GM12878 (cell line): ENCODE measurements at regions not wholly inside any gene's neighbourhood (a gene's known extent, or its start where the extent isn't known, plus 50 kb on each side); places are given as distances from the start of the nearest gene placed in this dataset.

Experiments used
- ATF2 ChIP-seq: IDR thresholded peaks from 2 replicates; pipeline ENCODE4 v1.6.1; 2012; ENCODE audit warnings: low read length, inconsistent platforms
- CUX1 ChIP-seq: IDR thresholded peaks from 2 replicates; pipeline ENCODE4 v1.6.1; 2012; ENCODE audit warnings: improper control_type of control experiment, low read depth, low read length; ENCODE audit not compliant: insufficient replicate concordance
- JUNB ChIP-seq: IDR thresholded peaks from 2 replicates; pipeline ENCODE4 v1.6.1; 2016; ENCODE audit warnings: antibody characterized with exemption, mild to moderate bottlenecking
- NR2C2 ChIP-seq: IDR thresholded peaks from 2 replicates; pipeline ENCODE4 v1.6.1; 2011; ENCODE audit warnings: borderline replicate concordance, low read depth; ENCODE audit not compliant: control insufficient read depth, insufficient read length
- PAX8 ChIP-seq: fragments of 450-650 bp; IDR thresholded peaks from 2 replicates; pipeline ENCODE4 v1.6.1; 2017; ENCODE audit warnings: mild to moderate bottlenecking, moderate library complexity
- SMAD1 ChIP-seq: fragments of 450-650 bp; IDR thresholded peaks from 2 replicates; pipeline ENCODE4 v1.6.1; 2018; ENCODE audit warnings: mild to moderate bottlenecking, low read depth; ENCODE audit not compliant: partially characterized antibody
- SMAD5 ChIP-seq: IDR thresholded peaks from 2 replicates; pipeline ENCODE4 v1.6.1; 2016; ENCODE audit warnings: antibody characterized with exemption, low read depth
- SP1 ChIP-seq: IDR thresholded peaks from one replicate; pipeline ENCODE4 v1.6.1; 2011; ENCODE audit warnings: low read depth, low read length
- SPI1 ChIP-seq: IDR thresholded peaks from 2 replicates; pipeline ENCODE4 v1.6.1; 2011; ENCODE audit warnings: low read depth, mild to moderate bottlenecking, low read length, moderate library complexity, borderline replicate concordance; ENCODE audit not compliant: insufficient read depth
- ZSCAN29 ChIP-seq: fragments of 450-650 bp; IDR thresholded peaks from 2 replicates; pipeline ENCODE4 v1.6.1; 2017; ENCODE audit warnings: mild to moderate bottlenecking, moderate library complexity
- TF ChIP-seq, protein P1 (sequence below): IDR thresholded peaks from 2 replicates; pipeline ENCODE4 v1.6.1; 2012; ENCODE audit warnings: mild to moderate bottlenecking, low read depth, low read length

DNA sequence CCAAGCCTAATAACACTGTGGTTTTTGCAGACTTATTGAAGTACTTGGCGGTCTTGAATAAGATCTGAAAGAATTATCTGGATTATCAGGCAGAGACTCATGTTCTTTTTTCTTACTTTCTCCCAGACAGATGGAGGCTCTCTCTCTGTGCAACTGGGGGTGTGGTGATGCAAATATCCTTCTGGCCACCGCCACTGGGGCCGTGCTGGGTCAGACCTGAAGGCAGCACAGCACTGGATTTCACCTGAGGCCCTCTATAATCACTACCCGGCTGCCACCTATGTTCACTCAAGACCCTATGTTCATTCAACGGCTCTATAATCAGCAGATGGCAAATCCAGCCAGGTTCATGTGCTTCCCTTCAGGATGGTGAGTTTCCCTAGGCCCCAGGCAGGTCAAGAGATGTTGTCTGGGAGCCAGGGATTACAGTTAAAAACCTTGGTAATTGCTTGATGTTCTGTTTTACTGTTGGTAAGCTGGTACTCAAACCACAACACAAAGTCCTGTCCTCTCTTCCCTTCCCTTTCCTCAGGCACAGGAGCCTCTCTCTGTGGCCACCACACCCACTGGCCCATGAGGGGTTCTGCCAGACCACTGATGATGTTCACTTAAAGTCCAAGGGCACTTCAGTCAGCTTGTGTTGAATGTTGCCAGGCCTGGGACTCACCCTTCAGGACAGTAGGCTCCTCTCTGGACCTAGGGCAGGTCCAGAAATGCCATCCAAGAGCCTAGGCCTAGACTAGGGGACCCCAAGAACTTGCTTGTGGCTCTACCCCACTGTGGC is 205.3 kb upstream of the GCFC2 start (continued):
- TF ChIP-seq CUX1 (no peak), PAX8 (no peak), ATF2 (no peak), SMAD1 (no peak), SPI1 (no peak), JUNB (no peak), SP1 (no peak), ZSCAN29 (no peak), NR2C2 (no peak), SMAD5 (no peak)
- TF ChIP-seq, protein P1, sequence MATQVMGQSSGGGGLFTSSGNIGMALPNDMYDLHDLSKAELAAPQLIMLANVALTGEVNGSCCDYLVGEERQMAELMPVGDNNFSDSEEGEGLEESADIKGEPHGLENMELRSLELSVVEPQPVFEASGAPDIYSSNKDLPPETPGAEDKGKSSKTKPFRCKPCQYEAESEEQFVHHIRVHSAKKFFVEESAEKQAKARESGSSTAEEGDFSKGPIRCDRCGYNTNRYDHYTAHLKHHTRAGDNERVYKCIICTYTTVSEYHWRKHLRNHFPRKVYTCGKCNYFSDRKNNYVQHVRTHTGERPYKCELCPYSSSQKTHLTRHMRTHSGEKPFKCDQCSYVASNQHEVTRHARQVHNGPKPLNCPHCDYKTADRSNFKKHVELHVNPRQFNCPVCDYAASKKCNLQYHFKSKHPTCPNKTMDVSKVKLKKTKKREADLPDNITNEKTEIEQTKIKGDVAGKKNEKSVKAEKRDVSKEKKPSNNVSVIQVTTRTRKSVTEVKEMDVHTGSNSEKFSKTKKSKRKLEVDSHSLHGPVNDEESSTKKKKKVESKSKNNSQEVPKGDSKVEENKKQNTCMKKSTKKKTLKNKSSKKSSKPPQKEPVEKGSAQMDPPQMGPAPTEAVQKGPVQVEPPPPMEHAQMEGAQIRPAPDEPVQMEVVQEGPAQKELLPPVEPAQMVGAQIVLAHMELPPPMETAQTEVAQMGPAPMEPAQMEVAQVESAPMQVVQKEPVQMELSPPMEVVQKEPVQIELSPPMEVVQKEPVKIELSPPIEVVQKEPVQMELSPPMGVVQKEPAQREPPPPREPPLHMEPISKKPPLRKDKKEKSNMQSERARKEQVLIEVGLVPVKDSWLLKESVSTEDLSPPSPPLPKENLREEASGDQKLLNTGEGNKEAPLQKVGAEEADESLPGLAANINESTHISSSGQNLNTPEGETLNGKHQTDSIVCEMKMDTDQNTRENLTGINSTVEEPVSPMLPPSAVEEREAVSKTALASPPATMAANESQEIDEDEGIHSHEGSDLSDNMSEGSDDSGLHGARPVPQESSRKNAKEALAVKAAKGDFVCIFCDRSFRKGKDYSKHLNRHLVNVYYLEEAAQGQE, result no peak
